ENCODE measurements at regions not wholly inside any gene's neighbourhood (a gene's known extent, or its start where the extent isn't known, plus 50 kb on each side); places are given as distances from the start of the nearest gene placed in this dataset.

GRCh38 chr6:146892283-146892612 is 293.5 kb downstream of the ADGB start:
- Histone ChIP-seq H3K4me2 (ENCODE audit: control insufficient read depth, insufficient read depth) (no peak overlapping the region), H3K27me3 (replicated peaks in 1 of 2; ENCODE audit: control insufficient read depth in 2 of 2, insufficient read depth in 2 of 2, low read length in 1 of 2) (no peaks in the 10 kb centered on the region; a peak in 1 of 4 replicates), H3K4me1 (ENCODE audit: control insufficient read depth, insufficient read depth, low read length) (no peaks in the 10 kb centered on the region), H2AFZ (ENCODE audit: control insufficient read depth, low read depth, low read length) (no peak overlapping the region), H4K20me1 (ENCODE audit: control insufficient read depth, insufficient read depth) (no peaks in the 10 kb centered on the region), H3K9ac (ENCODE audit: control insufficient read depth, insufficient read depth, low read length) (no peak overlapping the region), H3K27ac (ENCODE audit: control insufficient read depth, insufficient read depth) (no peak overlapping the region), H3K9me3 (replicated peaks; ENCODE audit: control insufficient read depth, insufficient read depth, low read length) (no peaks in the 10 kb centered on the region), H3K4me3 (no peak overlapping the region), H3K79me2 (ENCODE audit: control insufficient read depth, insufficient read depth, low read length) (no peaks in the 10 kb centered on the region), H3K36me3 (ENCODE audit: control insufficient read depth in 2 of 2, insufficient read depth in 2 of 2, low read length in 1 of 2) (no peaks in the 10 kb centered on the region)
- CTCF ChIA-PET: no interaction called here
- POLR2A ChIA-PET: interaction anchor here (1.2 kb wide), 1 partner anchor 8 kb away, joined by 3 read pairs; no protein-coding TSS in a partner anchor
- intact Hi-C loops (cut with micrococcal nuclease; ENCODE audit: unreplicated experiment): no loop called here
- RAD21 ChIA-PET (ENCODE audit: unreplicated experiment): no interaction called here
- ATAC-seq (no peak), DNase-seq (ENCODE audit: low read depth, low spot score) (no peak), FAIRE-seq (no peak)
- 4% methylated on average over 1 of the region's 1 CpG for WGBS (ENCODE audit: insufficient coverage, insufficient replicate concordance, low lambda C conversion rate, missing lambda C conversion rate)
- in situ Hi-C loops (cut with MboI): no loop called here
- BruUV-seq (replicated peaks): no TSS peak
- TF ChIP-seq ATF3 (IDR thresholded peaks at IDR 0.05; ENCODE audit: borderline replicate concordance, extremely low read depth, low read depth, low read length) (no peak), TARDBP (IDR thresholded peaks at IDR 0.05; ENCODE audit: borderline replicate concordance) (no peak), PAX5 (IDR thresholded peaks at IDR 0.05; ENCODE audit: borderline replicate concordance, low read depth, low read length) (no peak), ELK1 (IDR thresholded peaks at IDR 0.05; ENCODE audit: low read depth, low read length) (no peak), PML (IDR thresholded peaks at IDR 0.05; ENCODE audit: low read length) (no peak), MTA2 (IDR thresholded peaks at IDR 0.05; ENCODE audit: low read depth) (no peak), ZBTB33 (IDR thresholded peaks at IDR 0.05) (no peak), KDM1A (IDR thresholded peaks at IDR 0.05; ENCODE audit: borderline replicate concordance) (no peak), ZNF24 (IDR thresholded peaks at IDR 0.05) (no peak)
- SMC1A ChIA-PET (ENCODE audit: uncharacterized antibody, unreplicated experiment): no interaction called here

Measured in GM12878 (cell line).